Neutrophil (primary cell): ENCODE measurements at regions not wholly inside any gene's neighbourhood (a gene's known extent, or its start where the extent isn't known, plus 50 kb on each side); places are given as distances from the start of the nearest gene placed in this dataset.

Source experiments
- H3K27ac ChIP-seq: fragments of 200-600 bp; sonication (generic); 2 replicates; pipeline ENCODE4 v1.5.1; 2016; ENCODE audit warnings: mild to moderate bottlenecking, moderate library complexity
- H3K27me3 ChIP-seq: fragments of 200-600 bp; sonication (generic); 2 replicates; pipeline ENCODE4 v1.6.0; 2016; ENCODE audit warnings: mild to moderate bottlenecking
- H3K36me3 ChIP-seq: fragments of 200-600 bp; sonication (generic); 2 replicates; pipeline ENCODE4 v1.5.1; 2017
- H3K4me1 ChIP-seq, 2 experiments: fragments of 200-600 bp in 1 of 2; sonication (generic) in 1 of 2; 1 replicate in 1 of 2; 2 replicates in 1 of 2; pipeline versions ENCODE4 v1.5.1 to v1.6.1; 2013 to 2016; ENCODE audit warnings: low read depth in 1 of 2, low read length in 1 of 2, mild to moderate bottlenecking in 1 of 2, moderate library complexity in 1 of 2; ENCODE audit not compliant: control insufficient read depth in 1 of 2, insufficient read depth in 1 of 2
- H3K4me3 ChIP-seq, 2 experiments: fragments of 200-600 bp in 1 of 2; sonication (generic) in 1 of 2; 1 replicate in 1 of 2; 2 replicates in 1 of 2; pipeline ENCODE4 v1.5.1; 2013 to 2016; ENCODE audit warnings: low read depth in 1 of 2, low read length in 1 of 2, mild to moderate bottlenecking in 1 of 2, moderate library complexity in 1 of 2
- H3K9me3 ChIP-seq: fragments of 200-600 bp; sonication (generic); 2 replicates; pipeline ENCODE4 v1.5.1; 2016
- CTCF ChIP-seq: fragments of 200-600 bp; sonication (generic); IDR thresholded peaks from 2 replicates; pipeline ENCODE4 v1.5.1; 2016; ENCODE audit warnings: antibody characterized with exemption

GRCh38 chr22:48537343-48537680 lies 1290.4 kb downstream of the BRD1 start:
- Histone ChIP-seq H3K27ac (no peak overlapping the region), H3K9me3 (no peaks in the 10 kb centered on the region), H3K4me1 (no peaks in the 10 kb centered on the region), H3K36me3 (no peaks in the 10 kb centered on the region), H3K4me3 (no peak overlapping the region), H3K27me3 (no peaks in the 10 kb centered on the region)
- no peak for TF ChIP-seq CTCF

DNA sequence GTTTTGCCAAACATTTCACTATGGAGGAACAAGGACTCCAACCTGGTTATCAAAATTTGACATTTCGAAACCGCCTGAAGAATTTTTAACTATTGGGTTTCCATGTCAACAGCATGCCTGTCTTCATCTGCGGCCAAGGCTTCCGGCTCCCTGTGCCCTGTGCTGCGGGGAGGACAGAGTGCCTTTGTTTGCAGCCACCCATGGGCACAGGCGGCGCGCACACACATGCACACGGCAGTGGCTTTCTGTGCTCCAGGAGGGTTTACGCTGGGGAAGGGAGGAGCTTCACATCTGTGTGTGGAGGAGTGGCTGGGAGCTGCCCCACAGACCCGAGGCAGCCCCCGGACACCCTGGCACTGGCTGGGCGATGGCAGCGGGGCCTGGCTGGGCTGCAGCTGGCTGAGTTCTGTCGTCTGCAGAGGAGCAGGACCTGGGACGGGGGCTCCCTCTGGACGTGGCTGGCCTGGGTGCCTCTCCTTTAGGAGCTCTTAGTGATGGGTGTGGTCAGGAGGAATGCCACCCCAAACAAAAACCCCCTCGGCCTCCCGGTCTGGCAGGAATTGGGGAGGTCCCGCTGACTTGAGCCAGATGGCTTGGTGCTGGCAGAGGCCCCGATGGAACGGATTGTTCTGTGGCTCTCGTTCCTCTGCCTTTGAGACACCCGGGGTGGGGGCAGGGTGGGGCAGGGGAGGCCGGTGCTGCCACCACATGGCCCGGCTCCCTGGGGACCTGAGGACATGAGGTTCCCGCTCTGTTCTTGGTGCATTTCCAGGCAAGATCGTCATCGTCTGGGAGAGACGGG lies 1290.9 kb downstream of the BRD1 start:
- Histone ChIP-seq H3K4me3 (no peak overlapping the region), H3K9me3 (no peaks in the 10 kb centered on the region), H3K4me1 (no peaks in the 10 kb centered on the region), H3K27me3 (no peaks in the 10 kb centered on the region), H3K36me3 (no peaks in the 10 kb centered on the region), H3K27ac (no peak overlapping the region)
- no peak for TF ChIP-seq CTCF

DNA sequence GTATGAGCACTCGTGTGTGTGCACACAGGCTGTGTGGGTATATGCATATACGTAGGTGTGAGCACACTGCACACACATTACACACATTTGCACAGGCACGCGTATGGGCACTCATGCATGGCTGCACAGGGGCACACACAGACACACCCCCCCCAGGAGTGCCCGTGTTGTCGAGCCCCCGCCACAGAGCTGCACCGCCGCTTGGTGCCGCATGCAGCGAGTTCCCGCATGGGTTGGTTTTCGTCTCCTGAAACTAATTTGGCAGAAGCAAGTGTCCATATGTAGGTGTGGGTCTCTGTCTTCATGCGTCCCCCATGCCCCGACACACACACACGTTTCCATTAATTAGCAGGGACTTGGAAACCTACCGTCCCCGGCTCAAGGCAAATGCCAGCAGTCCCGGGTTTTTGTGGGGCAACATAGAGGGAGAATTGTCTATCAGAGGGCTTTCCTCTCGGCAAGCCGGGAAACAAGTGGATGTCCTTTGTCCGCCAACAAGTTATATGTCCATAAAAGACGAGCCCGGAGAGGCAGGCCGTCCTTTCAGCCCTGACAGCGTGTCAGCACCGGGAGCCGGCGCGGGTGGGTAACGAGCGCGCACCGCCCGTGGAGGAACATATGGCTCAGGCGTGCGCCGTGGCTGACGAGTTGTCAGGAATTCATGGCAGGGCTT lies 1291.7 kb downstream of the BRD1 start:
- no peaks in the 10 kb centered on the region for H3K4me1 ChIP-seq
- TF ChIP-seq CTCF, result no peak
- H3K36me3 ChIP-seq, result no peaks in the 10 kb centered on the region
- no peak overlapping the region for H3K4me3 ChIP-seq
- no peaks in the 10 kb centered on the region for H3K9me3 ChIP-seq
- H3K27ac ChIP-seq, result no peak overlapping the region
- no peaks in the 10 kb centered on the region for H3K27me3 ChIP-seq

DNA sequence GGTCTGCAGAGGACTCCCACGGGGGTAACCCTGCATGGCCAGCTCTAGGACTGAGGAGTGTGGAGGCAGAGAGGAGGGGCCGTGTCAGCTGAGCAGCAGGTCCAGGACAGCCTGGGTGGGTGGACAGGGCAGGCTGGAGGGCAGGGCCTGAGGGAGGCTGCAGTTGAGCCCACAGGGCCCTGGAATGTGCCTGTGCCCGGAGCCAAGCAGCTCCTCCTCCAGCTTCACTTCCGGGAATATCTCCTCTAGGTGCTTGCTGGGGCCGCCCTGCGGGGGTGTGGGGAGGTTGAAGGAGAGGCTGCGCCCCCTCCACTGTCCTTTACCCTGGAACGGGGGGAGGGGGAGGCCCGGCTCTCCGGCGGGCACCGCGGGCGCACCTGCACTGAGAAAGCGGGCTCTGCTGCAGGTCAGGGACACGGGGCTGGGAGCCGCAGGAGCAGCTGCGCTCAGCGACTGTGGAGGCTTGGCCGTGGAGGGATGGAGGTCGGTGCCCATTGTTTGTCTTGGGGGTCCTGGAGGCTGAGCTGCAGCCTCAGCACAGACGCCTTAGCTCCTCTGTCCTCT lies 1293.2 kb downstream of the BRD1 start:
- Histone ChIP-seq H3K4me3 (no peak overlapping the region), H3K4me1 (no peaks in the 10 kb centered on the region), H3K27ac (no peak overlapping the region), H3K36me3 (no peaks in the 10 kb centered on the region), H3K27me3 (no peaks in the 10 kb centered on the region), H3K9me3 (no peaks in the 10 kb centered on the region)
- TF ChIP-seq CTCF, result no peak

DNA sequence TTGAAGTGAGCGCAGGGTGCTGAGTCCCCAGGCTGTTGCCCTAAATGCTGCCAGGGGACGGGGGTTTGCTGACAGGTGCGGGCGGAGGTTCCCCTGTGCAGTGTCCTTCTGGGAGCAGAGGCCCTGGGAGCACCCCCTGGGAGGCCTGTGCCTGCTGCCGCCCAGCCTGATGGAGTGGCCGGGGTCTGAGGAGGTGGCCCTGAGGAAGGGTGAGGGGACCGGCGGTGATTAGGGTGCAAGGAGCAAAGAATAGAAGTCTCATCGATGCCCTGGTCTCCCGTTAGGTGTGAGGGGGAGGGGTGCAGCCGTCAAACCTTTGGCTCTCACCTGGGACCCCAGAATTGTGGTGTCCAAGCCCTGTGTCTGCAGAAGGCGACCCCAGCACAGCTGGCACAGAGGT lies 1294.7 kb downstream of the BRD1 start:
- H3K27ac ChIP-seq, result no peak overlapping the region
- no peaks in the 10 kb centered on the region for H3K36me3 ChIP-seq
- H3K4me1 ChIP-seq, result no peaks in the 10 kb centered on the region
- no peaks in the 10 kb centered on the region for H3K27me3 ChIP-seq
- TF ChIP-seq CTCF, result no peak
- H3K9me3 ChIP-seq, result no peaks in the 10 kb centered on the region
- no peak overlapping the region for H3K4me3 ChIP-seq
